ENCODE measurements at regions not wholly inside any gene's neighbourhood (a gene's known extent, or its start where the extent isn't known, plus 50 kb on each side); places are given as distances from the start of the nearest gene placed in this dataset.

- TF ChIP-seq RAD21 (IDR thresholded peaks at IDR 0.05) (no peak), CTCF (IDR thresholded peaks at IDR 0.05; ENCODE audit: low read depth, low read length, missing input control) (no peak), MAX (IDR thresholded peaks at IDR 0.05) (no peak), ZBTB33 (IDR thresholded peaks at IDR 0.05) (no peak), FOXA2 (IDR thresholded peaks at IDR 0.05) (no peak), EGR1 (IDR thresholded peaks at IDR 0.05; ENCODE audit: low read depth in 2 of 2) (no peak), FOXA1 (IDR thresholded peaks at IDR 0.05) (no peak), REST (IDR thresholded peaks at IDR 0.05) (no peak), TAF1 (conservative IDR thresholded peaks at IDR 0.05) (no peak), JUND (IDR thresholded peaks at IDR 0.05) (no peak), RXRA (IDR thresholded peaks at IDR 0.05) (no peak), GABPA (IDR thresholded peaks at IDR 0.05 in 1 of 2, conservative IDR thresholded peaks at IDR 0.05 in 1 of 2) (no peak)
- H3K9ac ChIP-seq (ENCODE audit: low read depth in 1 of 2, low read length in 2 of 2), result no peak overlapping the region
- H3K27me3 ChIP-seq (ENCODE audit: control insufficient read depth in 4 of 4, insufficient read depth in 4 of 4, low read length in 3 of 4), result no peaks in the 10 kb centered on the region
- H3K9me3 ChIP-seq (ENCODE audit: control insufficient read depth in 4 of 4, low read length in 3 of 4), result no peaks in the 10 kb centered on the region
- DNase-seq (ENCODE audit: low spot score), result no peak
- WGBS, result 74% methylated on average over 4 of the region's 4 CpGs
- H3K4me3 ChIP-seq (ENCODE audit: low read depth in 1 of 3, low read length in 3 of 3), result no peak overlapping the region
- no peaks in the 10 kb centered on the region for H3K4me1 ChIP-seq (ENCODE audit: control insufficient read depth in 4 of 4, insufficient read depth in 4 of 4, low read length in 3 of 4)
- H3K27ac ChIP-seq (ENCODE audit: low read depth in 1 of 2, low read length in 2 of 2), result no peak overlapping the region
- no peaks in the 10 kb centered on the region for H3K36me3 ChIP-seq (ENCODE audit: control insufficient read depth in 4 of 4, insufficient read depth in 3 of 4, low read depth in 1 of 4, low read length in 3 of 4)
Observed at GRCh38 chr6:105884011-105884410, 202.1 kb upstream of the PRDM1 start.

GRCh38 chr6:105882828-105883227 lies 203.3 kb upstream of the PRDM1 start:
- no peak overlapping the region for H3K4me3 ChIP-seq (ENCODE audit: low read depth in 1 of 3, low read length in 3 of 3)
- WGBS, result 85% methylated on average over 2 of the region's 2 CpGs
- no peaks in the 10 kb centered on the region for H3K4me1 ChIP-seq (ENCODE audit: control insufficient read depth in 4 of 4, insufficient read depth in 4 of 4, low read length in 3 of 4)
- no peaks in the 10 kb centered on the region for H3K9me3 ChIP-seq (ENCODE audit: control insufficient read depth in 4 of 4, low read length in 3 of 4)
- no peaks in the 10 kb centered on the region for H3K27me3 ChIP-seq (ENCODE audit: control insufficient read depth in 4 of 4, insufficient read depth in 4 of 4, low read length in 3 of 4)
- no peak overlapping the region for H3K27ac ChIP-seq (ENCODE audit: low read depth in 1 of 2, low read length in 2 of 2)
- no peaks in the 10 kb centered on the region for H3K36me3 ChIP-seq (ENCODE audit: control insufficient read depth in 4 of 4, insufficient read depth in 3 of 4, low read depth in 1 of 4, low read length in 3 of 4)
- no peak for DNase-seq (ENCODE audit: low spot score)
- no peak overlapping the region for H3K9ac ChIP-seq (ENCODE audit: low read depth in 1 of 2, low read length in 2 of 2)
- TF ChIP-seq REST (IDR thresholded peaks at IDR 0.05) (no peak), ATF3 (IDR thresholded peaks at IDR 0.05) (no peak), HNF4G (IDR thresholded peaks at IDR 0.05) (no peak), GABPA (IDR thresholded peaks at IDR 0.05 in 1 of 2, conservative IDR thresholded peaks at IDR 0.05 in 1 of 2) (no peak), EGR1 (IDR thresholded peaks at IDR 0.05; ENCODE audit: low read depth in 2 of 2) (no peak)
